IMR-90 (cell line): ENCODE measurements at regions not wholly inside any gene's neighbourhood (a gene's known extent, or its start where the extent isn't known, plus 50 kb on each side); places are given as distances from the start of the nearest gene placed in this dataset.
A peak's percentile ranks its signal among the peaks of the same experiment; 100 is the strongest.

ENCODE experiments used
- ATAC-seq: fragments of 200-7000 bp; cut with Tn5 transposase; 2 replicates; pipeline ENCODE4 v1.9.1; 2020; ENCODE audit warnings: low read depth, mild to moderate bottlenecking, moderate library complexity
- BruUV-seq: library from RNA; stranded (reverse); fragments of 400-500 nt; replicated peaks from 2 replicates; lab custom pipeline; 2021; lab: Mats Ljungman, UMichigan
- CTCF ChIA-PET: fragments of 300-600 bp; formaldehyde crosslinking; extraction: SDS; loops from one replicate; lab custom pipeline; 2021; ENCODE audit warnings: antibody characterized with exemption; lab: Yijun Ruan, JAX
- POLR2A ChIA-PET: fragments of 300-600 bp; sonication (Branson Sonifier 250); formaldehyde crosslinking; loops from one replicate; lab custom pipeline; 2022; ENCODE audit warnings: antibody characterized with exemption; ENCODE audit not compliant: unreplicated experiment; lab: Charles Lee
- DNase-seq: peaks from one replicate; pipeline ENCODE4 v3.0.0; 2013
- H2AFZ ChIP-seq: replicated peaks from 2 replicates; pipeline ENCODE3; 2013; ENCODE audit warnings: low read length, mild to moderate bottlenecking; ENCODE audit not compliant: poor library complexity
- H2AK5ac ChIP-seq: 2 replicates; pipeline ENCODE4 v1.6.1; 2013; ENCODE audit warnings: low read depth, low read length, inconsistent platforms
- H2AK9ac ChIP-seq: replicated peaks from 2 replicates; pipeline ENCODE3; 2013; ENCODE audit warnings: mild to moderate bottlenecking, low read depth, low read length, moderate library complexity; ENCODE audit not compliant: poor library complexity
- H2BK120ac ChIP-seq: 2 replicates; pipeline ENCODE4 v1.6.1; 2013; ENCODE audit warnings: low read depth, low read length, inconsistent platforms
- H2BK15ac ChIP-seq: 3 replicates; pipeline ENCODE4 v1.6.1; 2013; ENCODE audit warnings: low read depth, low read length, inconsistent platforms
- H2BK20ac ChIP-seq: 2 replicates; pipeline ENCODE4 v1.6.1; 2013; ENCODE audit warnings: low read depth, mild to moderate bottlenecking, inconsistent platforms, low read length, moderate library complexity
- H2BK5ac ChIP-seq: 2 replicates; pipeline ENCODE4 v1.6.1; 2013; ENCODE audit warnings: mild to moderate bottlenecking, low read depth, low read length, inconsistent platforms; ENCODE audit not compliant: poor library complexity, severe bottlenecking
- H3K14ac ChIP-seq: replicated peaks from 2 replicates; pipeline ENCODE4 v1.6.1; 2013; ENCODE audit warnings: low read depth, low read length, inconsistent platforms
- H3K18ac ChIP-seq: 2 replicates; pipeline ENCODE4 v1.6.1; 2013; ENCODE audit warnings: low read depth, low read length, control low read depth
- H3K23ac ChIP-seq: 2 replicates; pipeline ENCODE4 v1.6.1; 2013; ENCODE audit warnings: low read depth, low read length, inconsistent platforms
- H3K27ac ChIP-seq: 2 replicates; pipeline ENCODE4 v1.5.1; 2013; ENCODE audit warnings: mild to moderate bottlenecking, control low read depth, low read length; ENCODE audit not compliant: insufficient read depth
- H3K27me3 ChIP-seq: 2 replicates; pipeline ENCODE4 v1.6.1; 2013; ENCODE audit warnings: low read length; ENCODE audit not compliant: control insufficient read depth, insufficient read depth
- H3K36me3 ChIP-seq: 2 replicates; pipeline ENCODE4 v1.6.1; 2013; ENCODE audit warnings: low read length, mixed read lengths; ENCODE audit not compliant: control insufficient read depth, insufficient read depth
- H3K4ac ChIP-seq: 2 replicates; pipeline ENCODE4 v1.6.1; 2013; ENCODE audit warnings: low read depth, low read length, inconsistent platforms
- H3K4me1 ChIP-seq: 2 replicates; pipeline ENCODE4 v1.6.1; 2013; ENCODE audit warnings: low read length, mixed read lengths; ENCODE audit not compliant: control insufficient read depth, insufficient read depth
- H3K4me2 ChIP-seq: 2 replicates; pipeline ENCODE4 v1.6.1; 2013; ENCODE audit warnings: low read depth, mild to moderate bottlenecking, control low read depth, low read length, moderate library complexity
- H3K4me3 ChIP-seq: 2 replicates; pipeline ENCODE4 v1.5.1; 2013; ENCODE audit warnings: low read depth, mild to moderate bottlenecking, control low read depth, low read length, moderate library complexity; ENCODE audit not compliant: insufficient read depth
- H3K56ac ChIP-seq: 2 replicates; pipeline ENCODE4 v1.6.1; 2013; ENCODE audit warnings: low read length, inconsistent platforms; ENCODE audit not compliant: insufficient read depth; ENCODE audit errors: extremely low read depth
- H3K79me1 ChIP-seq, 2 experiments: 2 replicates each; pipeline ENCODE4 v1.6.1; 2013; ENCODE audit warnings: low read length in 2 of 2, inconsistent platforms in 1 of 2, low read depth in 1 of 2
- H3K9ac ChIP-seq: 2 replicates; pipeline ENCODE4 v1.6.1; 2013; ENCODE audit warnings: low read depth, low read length, control low read depth
- H3K9me1 ChIP-seq: 2 replicates; pipeline ENCODE4 v1.6.1; 2013; ENCODE audit warnings: low read length, inconsistent platforms; ENCODE audit not compliant: insufficient read depth
- H3K9me3 ChIP-seq: 2 replicates; pipeline ENCODE4 v1.6.1; 2013; ENCODE audit warnings: low read length; ENCODE audit not compliant: control insufficient read depth, insufficient read depth
- H4K20me1 ChIP-seq: 2 replicates; pipeline ENCODE4 v1.6.1; 2013; ENCODE audit warnings: low read length, inconsistent platforms; ENCODE audit not compliant: insufficient read depth
- H4K5ac ChIP-seq: 2 replicates; pipeline ENCODE4 v1.6.1; 2013; ENCODE audit warnings: mild to moderate bottlenecking, low read depth, low read length, control low read depth
- H4K8ac ChIP-seq, 2 experiments: 2 replicates each; pipeline ENCODE4 v1.6.1; 2013; ENCODE audit warnings: low read depth in 2 of 2, low read length in 2 of 2, control low read depth in 1 of 2, inconsistent platforms in 1 of 2
- H4K91ac ChIP-seq: 2 replicates; pipeline ENCODE4 v1.6.1; 2013; ENCODE audit warnings: low read depth, low read length, inconsistent platforms; ENCODE audit not compliant: insufficient read depth
- BHLHE40 ChIP-seq: fragments of 150-350 bp; IDR thresholded peaks from 2 replicates; pipeline ENCODE4 v1.6.1; 2016; ENCODE audit warnings: mild to moderate bottlenecking, low read depth, low read length
- CEBPB ChIP-seq: IDR thresholded peaks from 2 replicates; pipeline ENCODE4 v1.6.1; 2012; ENCODE audit warnings: low read depth, low read length, improper control_type of control experiment
- CHD1 ChIP-seq: IDR thresholded peaks from 2 replicates; pipeline ENCODE4 v1.6.1; 2012; ENCODE audit warnings: low read depth, low read length, improper control_type of control experiment
- FOS ChIP-seq: fragments of 150-350 bp; IDR thresholded peaks from 2 replicates; pipeline ENCODE4 v1.6.1; 2016; ENCODE audit warnings: low read depth, low read length
- MAFK ChIP-seq: IDR thresholded peaks from 2 replicates; pipeline ENCODE4 v1.6.1; 2012; ENCODE audit warnings: low read depth, low read length, improper control_type of control experiment
- MAZ ChIP-seq: IDR thresholded peaks from 2 replicates; pipeline ENCODE4 v1.6.1; 2012; ENCODE audit warnings: low read depth, mild to moderate bottlenecking, low read length, improper control_type of control experiment, moderate library complexity, borderline replicate concordance
- NFE2L2 ChIP-seq: fragments of 150-350 bp; IDR thresholded peaks from 2 replicates; pipeline ENCODE4 v1.6.1; 2016; ENCODE audit warnings: low read depth, mild to moderate bottlenecking, low read length
- RCOR1 ChIP-seq: IDR thresholded peaks from 2 replicates; pipeline ENCODE4 v1.6.1; 2012; ENCODE audit warnings: mild to moderate bottlenecking, low read length, improper control_type of control experiment; ENCODE audit not compliant: insufficient replicate concordance
- RFX5 ChIP-seq: IDR thresholded peaks from 2 replicates; pipeline ENCODE4 v1.8.0; 2012; ENCODE audit warnings: low read depth, mild to moderate bottlenecking, low read length, moderate library complexity
- SMC3 ChIP-seq: fragments of 150-350 bp; IDR thresholded peaks from 2 replicates; pipeline ENCODE4 v1.6.1; 2016; ENCODE audit warnings: low read depth, mild to moderate bottlenecking, antibody characterized with exemption, low read length, moderate library complexity
- WGBS, 2 experiments: methylation state at CpG; one replicate each; pipeline versions ENCODE4 v1.1.5 to v1.1.7; 2013; ENCODE audit warnings: missing lambda C conversion rate in 2 of 2; ENCODE audit not compliant: insufficient read length in 1 of 2; ENCODE audit errors: extremely low coverage in 2 of 2; 5-methylcytosine and 5-hydroxymethylcytosine counted together
- dilution Hi-C: fragments of 300-500 bp; cut with HindIII; formaldehyde crosslinking; loops from one replicate; pipeline ENCODE4 v1.14.3; 2018; ENCODE audit warnings: low sequenced_read_pairs; ENCODE audit not compliant: unreplicated experiment
- in situ Hi-C: fragments of 300-500 bp; cut with MboI; formaldehyde crosslinking; loops from 3 replicates; pipeline ENCODE4 v1.14.3; 2019; ENCODE audit warnings: low sequenced_read_pairs, inconsistent platforms, mixed read lengths
- intact Hi-C: fragments of 100-400 bp; cut with micrococcal nuclease; formaldehyde crosslinking; loops from 2 replicates; pipeline ENCODE4 v1.10.0; 2022
- TF ChIP-seq, protein P1 (sequence below): fragments of 150-350 bp; IDR thresholded peaks from 2 replicates; pipeline ENCODE4 v1.6.1; 2017; ENCODE audit warnings: mild to moderate bottlenecking, antibody characterized with exemption, low read length, low read depth
- TF ChIP-seq, protein P2 (sequence below): fragments of 150-350 bp; IDR thresholded peaks from 2 replicates; pipeline ENCODE4 v1.6.1; 2016; ENCODE audit warnings: low read depth, mild to moderate bottlenecking, low read length, moderate library complexity, borderline replicate concordance

DNA sequence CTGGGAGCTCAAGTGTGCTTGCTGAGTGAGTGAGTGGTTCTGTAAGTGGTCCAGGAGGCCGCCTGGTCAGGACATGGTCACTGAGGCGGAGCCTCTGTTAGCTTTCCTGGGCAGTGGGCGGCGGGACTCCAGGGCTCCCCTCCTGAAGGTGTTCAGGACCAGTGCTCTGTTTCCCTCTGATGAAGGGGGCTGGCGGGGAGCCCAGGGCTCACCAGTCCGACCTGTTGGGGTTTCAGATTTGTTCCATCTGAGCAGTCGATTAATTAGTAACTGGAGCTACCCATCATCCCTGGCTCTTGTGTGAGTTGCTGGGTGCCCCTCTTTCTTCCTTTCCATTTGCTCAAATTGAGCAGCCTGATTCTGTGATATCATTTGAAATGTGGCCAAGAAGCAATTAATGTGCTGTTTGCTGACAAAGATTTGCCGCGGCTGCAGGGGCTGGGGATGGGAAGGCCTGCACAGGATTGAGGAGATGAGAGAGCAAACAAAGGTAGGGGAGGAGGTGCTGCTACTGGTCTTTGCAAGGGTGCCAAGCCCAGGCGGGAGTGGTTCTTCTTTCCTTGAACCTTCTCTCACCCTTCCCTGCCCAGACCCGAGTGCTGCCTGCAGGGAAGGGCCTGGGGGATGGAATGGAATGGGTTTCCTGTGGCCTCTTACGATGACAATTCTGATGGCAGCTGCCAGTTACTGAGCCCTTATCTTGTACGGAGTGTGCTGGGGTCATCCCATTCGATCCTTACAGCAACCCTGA, 92.8 kb upstream of the PITX1 start (continued):
- no peak for TF ChIP-seq RFX5
- TF ChIP-seq NFE2L2: no peak

DNA sequence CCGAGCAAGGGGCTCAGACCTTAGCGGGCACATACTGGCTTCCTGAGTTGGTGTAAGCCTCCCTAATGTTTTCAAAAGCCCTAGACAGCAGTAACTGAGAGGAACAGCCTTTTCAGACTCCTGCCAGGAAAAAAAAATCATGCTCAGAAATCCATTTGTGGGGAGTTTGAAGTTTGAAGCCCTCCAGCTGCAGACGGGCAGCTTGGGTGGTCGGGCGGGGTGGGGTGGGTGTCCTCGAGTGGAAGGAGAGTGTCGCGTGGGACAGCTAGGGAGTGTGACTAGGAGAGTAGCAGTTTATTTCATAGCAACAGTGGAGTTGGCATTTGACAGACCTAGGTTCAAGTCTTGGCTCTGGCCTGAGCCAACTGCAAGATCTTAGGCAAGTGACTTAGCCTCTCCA, 90.7 kb upstream of the PITX1 start:
- H3K4me1 ChIP-seq: peaks cover 23% of the 10 kb centered on the region
- ATAC-seq (no peak), DNase-seq (no peak)
- in situ Hi-C loops (no loop called here), dilution Hi-C loops (no loop called here), intact Hi-C loops (no loop called here)
- H3K36me3 ChIP-seq: no peaks in the 10 kb centered on the region
- no peaks in the 10 kb centered on the region for H4K20me1 ChIP-seq
- H3K9me1 ChIP-seq: peaks cover 13% of the 10 kb centered on the region
- H3K4me2 ChIP-seq: no peak overlapping the region; the same call in 1 of the 2 replicates
- H3K56ac ChIP-seq: no peak overlapping the region
- no peak overlapping the region for H3K14ac ChIP-seq
- no peak overlapping the region for H3K23ac ChIP-seq
- H4K91ac ChIP-seq: no peak overlapping the region
- ChIA-PET CTCF (no interaction called here), POLR2A (interaction anchor here (1.0 kb wide), 1 partner anchor 15 kb away, joined by 3 read pairs; no protein-coding TSS in a partner anchor)
- peak overlapping the region; percentile 3; the same call in 1 of the 2 replicates for H4K5ac ChIP-seq
- H3K9me3 ChIP-seq: no peaks in the 10 kb centered on the region
- H2AFZ ChIP-seq: no peak overlapping the region
- H3K27me3 ChIP-seq: no peaks in the 10 kb centered on the region; the same call in 1 of the 2 replicates
- H2BK15ac ChIP-seq: no peak overlapping the region
- H2AK5ac ChIP-seq: no peak overlapping the region
- no peak overlapping the region for H3K27ac ChIP-seq
- H2BK120ac ChIP-seq: no peak overlapping the region; the same call in 1 of the 2 replicates
- H3K4me3 ChIP-seq: no peak overlapping the region
- H3K79me1 ChIP-seq: no peaks in the 10 kb centered on the region; a peak in 1 of 4 replicates
- no peak overlapping the region; the same call in 1 of the 2 replicates for H3K18ac ChIP-seq
- peak overlapping the region; percentile 10; the same call in 1 of the 2 replicates for H3K4ac ChIP-seq
- H2BK20ac ChIP-seq: no peak overlapping the region
- H3K9ac ChIP-seq: no peak overlapping the region
- no TSS peak for BruUV-seq
- 45% methylated on average over 6 of the region's 8 CpGs; no CpG with 5 or more reads in 1 of the 2 experiments for WGBS, 2 experiments
- no peak overlapping the region for H2AK9ac ChIP-seq
- no peak overlapping the region for H4K8ac ChIP-seq
- H2BK5ac ChIP-seq: no peak overlapping the region
- no peak for TF ChIP-seq CEBPB
- TF ChIP-seq CHD1: no peak
- no peak for TF ChIP-seq BHLHE40
- TF ChIP-seq, protein P1, sequence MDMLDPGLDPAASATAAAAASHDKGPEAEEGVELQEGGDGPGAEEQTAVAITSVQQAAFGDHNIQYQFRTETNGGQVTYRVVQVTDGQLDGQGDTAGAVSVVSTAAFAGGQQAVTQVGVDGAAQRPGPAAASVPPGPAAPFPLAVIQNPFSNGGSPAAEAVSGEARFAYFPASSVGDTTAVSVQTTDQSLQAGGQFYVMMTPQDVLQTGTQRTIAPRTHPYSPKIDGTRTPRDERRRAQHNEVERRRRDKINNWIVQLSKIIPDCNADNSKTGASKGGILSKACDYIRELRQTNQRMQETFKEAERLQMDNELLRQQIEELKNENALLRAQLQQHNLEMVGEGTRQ: no peak
- TF ChIP-seq RCOR1: no peak
- TF ChIP-seq MAZ: no peak
- TF ChIP-seq, protein P2, sequence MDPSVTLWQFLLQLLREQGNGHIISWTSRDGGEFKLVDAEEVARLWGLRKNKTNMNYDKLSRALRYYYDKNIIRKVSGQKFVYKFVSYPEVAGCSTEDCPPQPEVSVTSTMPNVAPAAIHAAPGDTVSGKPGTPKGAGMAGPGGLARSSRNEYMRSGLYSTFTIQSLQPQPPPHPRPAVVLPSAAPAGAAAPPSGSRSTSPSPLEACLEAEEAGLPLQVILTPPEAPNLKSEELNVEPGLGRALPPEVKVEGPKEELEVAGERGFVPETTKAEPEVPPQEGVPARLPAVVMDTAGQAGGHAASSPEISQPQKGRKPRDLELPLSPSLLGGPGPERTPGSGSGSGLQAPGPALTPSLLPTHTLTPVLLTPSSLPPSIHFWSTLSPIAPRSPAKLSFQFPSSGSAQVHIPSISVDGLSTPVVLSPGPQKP: no peak
- TF ChIP-seq SMC3: no peak
- TF ChIP-seq MAFK: no peak
- TF ChIP-seq FOS: no peak
- no peak for TF ChIP-seq RFX5
